ENCODE measurements at regions not wholly inside any gene's neighbourhood (a gene's known extent, or its start where the extent isn't known, plus 50 kb on each side); places are given as distances from the start of the nearest gene placed in this dataset.

GRCh38 chr2:223199531-223200515 is 147.8 kb downstream of the KCNE4 start:
- Histone ChIP-seq H3K4me1 (peaks cover 0 to 10% (median 0%) of the 10 kb centered on the region in 4 donors), H3K9me3 (no peaks in the 10 kb centered on the region), H3K27me3 (no peaks in the 10 kb centered on the region), H3K4me3 (no peak overlapping the region), H3K27ac (no peak overlapping the region), H3K36me3 (no peaks in the 10 kb centered on the region)
- intact Hi-C loops (cut with DNase I) = no loop called here
- DNase-seq = no peak
- WGBS, 2 donors = 84 to 91% methylated on average over 5 of the region's 5 CpGs
- no peak for TF ChIP-seq POLR2AphosphoS5 (IDR thresholded peaks at IDR 0.05)
- no peak for TF ChIP-seq CTCF (IDR thresholded peaks at IDR 0.05)
- TF ChIP-seq EP300 (IDR thresholded peaks at IDR 0.05) = no peak
- TF ChIP-seq POLR2A (IDR thresholded peaks at IDR 0.05) = no peak

- no peak overlapping the region for H3K27ac ChIP-seq
- TF ChIP-seq CTCF (IDR thresholded peaks at IDR 0.05) = no peak
- no peak for TF ChIP-seq POLR2A (IDR thresholded peaks at IDR 0.05)
- no peak for TF ChIP-seq EP300 (IDR thresholded peaks at IDR 0.05)
- TF ChIP-seq POLR2AphosphoS5 (IDR thresholded peaks at IDR 0.05) = no peak
- 77 to 79% methylated on average over 4 of the region's 4 CpGs for WGBS, 2 donors
- intact Hi-C loops (cut with DNase I) = no loop called here
- no peak for DNase-seq
- H3K4me1 ChIP-seq = peaks cover 0 to 10% (median 0%) of the 10 kb centered on the region in 4 donors
- H3K9me3 ChIP-seq = peaks cover 0 to 3% (median 0%) of the 10 kb centered on the region in 4 donors
- H3K4me3 ChIP-seq = no peak overlapping the region
- no peaks in the 10 kb centered on the region for H3K36me3 ChIP-seq
- no peaks in the 10 kb centered on the region for H3K27me3 ChIP-seq
These were observed 152.3 kb downstream of the KCNE4 start for GRCh38 chr2:223203971-223204929.

- no peak for DNase-seq
- TF ChIP-seq CTCF (IDR thresholded peaks at IDR 0.05) (no peak), POLR2AphosphoS5 (IDR thresholded peaks at IDR 0.05) (no peak), EP300 (IDR thresholded peaks at IDR 0.05) (no peak)
- Histone ChIP-seq H3K4me1 (peaks cover 0 to 17% (median 14%) of the 10 kb centered on the region in 4 donors), H3K36me3 (no peaks in the 10 kb centered on the region), H3K9me3 (peaks cover 0 to 3% (median 0%) of the 10 kb centered on the region in 4 donors), H3K4me3 (no peak overlapping the region), H3K27ac (no peak overlapping the region), H3K27me3 (no peaks in the 10 kb centered on the region)
- intact Hi-C loops (cut with DNase I) = no loop called here
- 96 to 97% methylated on average over 2 of the region's 2 CpGs for WGBS, 2 donors
These were observed 158.5 kb downstream of the KCNE4 start for GRCh38 chr2:223210489-223210888.

- DNase-seq = no peak
- intact Hi-C loops (cut with DNase I) = no loop called here
- peaks cover 0 to 20% (median 17%) of the 10 kb centered on the region in 4 donors for H3K4me1 ChIP-seq
- H3K4me3 ChIP-seq = no peak overlapping the region
- WGBS, 2 donors = 75 to 85% methylated on average over 5 of the region's 5 CpGs
- peak overlapping the region in 3 of 4 donors; percentile 2 to 70 (median 31) for H3K27ac ChIP-seq
- H3K27me3 ChIP-seq = no peaks in the 10 kb centered on the region
- TF ChIP-seq EP300 (IDR thresholded peaks at IDR 0.05) (no peak), POLR2AphosphoS5 (IDR thresholded peaks at IDR 0.05) (no peak)
- H3K9me3 ChIP-seq = no peaks in the 10 kb centered on the region
- no peaks in the 10 kb centered on the region for H3K36me3 ChIP-seq
These were observed 162.6 kb downstream of the KCNE4 start for GRCh38 chr2:223214394-223215253.
